ENCODE measurements at regions not wholly inside any gene's neighbourhood (a gene's known extent, or its start where the extent isn't known, plus 50 kb on each side); places are given as distances from the start of the nearest gene placed in this dataset.

GRCh38 chr7:90033850-90034249 is 120.4 kb upstream of the STEAP1 start:
- TF ChIP-seq CTCF (IDR thresholded peaks at IDR 0.05) (no peak), POLR2A (IDR thresholded peaks at IDR 0.05) (no peak), POLR2AphosphoS5 (IDR thresholded peaks at IDR 0.05) (no peak)

All from prostate gland (tissue), 2 donors.